ENCODE measurements at regions not wholly inside any gene's neighbourhood (a gene's known extent, or its start where the extent isn't known, plus 50 kb on each side); places are given as distances from the start of the nearest gene placed in this dataset.

GRCh38 chr10:112083472-112083871, 100.1 kb downstream of the GPAM start:
- Histone ChIP-seq H2AFZ (ENCODE audit: low read length) (no peak overlapping the region), H3K9ac (replicated peaks in 1 of 4; ENCODE audit: extremely low read depth in 1 of 4, low read depth in 3 of 4, low read length in 3 of 4) (no peak overlapping the region), H3K18ac (ENCODE audit: extremely low read depth, low read length) (no peak overlapping the region), H3K56ac (replicated peaks; ENCODE audit: insufficient read length, low read depth, low read length) (no peak overlapping the region), H4K8ac (ENCODE audit: extremely low read depth, insufficient read depth, low read length) (no peak overlapping the region), H3K4me2 (ENCODE audit: insufficient read depth in 1 of 2, low read depth in 2 of 2, low read length in 2 of 2) (no peak overlapping the region), H3K4me1 (replicated peaks in 1 of 4; ENCODE audit: control insufficient read depth in 3 of 4, insufficient read depth in 4 of 4, low read length in 3 of 4) (peaks cover 0 to 3% (median 1%) of the 10 kb centered on the region in 4 experiments; a peak in 1 of 7 replicates), H3K27me3 (replicated peaks in 1 of 4; ENCODE audit: control insufficient read depth in 3 of 4, extremely low read depth in 1 of 4, insufficient read depth in 3 of 4, low read length in 3 of 4) (no peaks in the 10 kb centered on the region), H4K91ac (replicated peaks; ENCODE audit: insufficient read length, low read length) (no peak overlapping the region), H3K27ac (ENCODE audit: low read depth, low read length) (no peak overlapping the region), H2BK120ac (replicated peaks; ENCODE audit: low read depth, low read length) (no peak overlapping the region), H4K5ac (ENCODE audit: insufficient read length, low read depth, low read length) (no peak overlapping the region), H3K4me3 (ENCODE audit: extremely low read depth in 1 of 4, insufficient read depth in 2 of 4, low read depth in 3 of 4, low read length in 4 of 4) (no peak overlapping the region), H3K79me2 (ENCODE audit: control insufficient read depth in 1 of 2, insufficient read depth in 2 of 2, low read length in 2 of 2) (no peaks in the 10 kb centered on the region), H2AK5ac (ENCODE audit: low read depth, low read length) (no peak overlapping the region), H2BK5ac (ENCODE audit: low read depth, low read length) (no peak overlapping the region), H3K79me1 (ENCODE audit: low read depth, low read length) (no peaks in the 10 kb centered on the region), H4K20me1 (replicated peaks in 1 of 2; ENCODE audit: control insufficient read depth in 1 of 2, insufficient read depth in 2 of 2, low read length in 2 of 2) (peaks cover 0 to 1% of the 10 kb centered on the region in 2 experiments), H3K36me3 (ENCODE audit: control insufficient read depth in 2 of 4, insufficient read depth in 4 of 4, low read length in 3 of 4) (no peaks in the 10 kb centered on the region), H3K4ac (replicated peaks; ENCODE audit: insufficient read length, low read depth, low read length) (no peak overlapping the region), H3K23ac (ENCODE audit: insufficient read length) (no peak overlapping the region), H2BK20ac (ENCODE audit: low read length) (no peak overlapping the region), H3K9me3 (ENCODE audit: insufficient read depth in 2 of 2, low read depth in 1 of 2, low read length in 1 of 2) (no peaks in the 10 kb centered on the region), H3K23me2 (ENCODE audit: low read depth, low read length) (no peaks in the 10 kb centered on the region), H2BK12ac (ENCODE audit: low read depth, low read length) (no peak overlapping the region), H2BK15ac (ENCODE audit: low read length) (no peak overlapping the region), H3K14ac (ENCODE audit: insufficient read length) (no peak overlapping the region)
- CTCF ChIA-PET (ENCODE audit: partially characterized antibody): interaction anchor here (1.4 kb wide), 1 partner anchor 22 kb away, joined by 4 read pairs; no protein-coding TSS in a partner anchor
- 93 to 100% methylated on average over 1 to 4 of the region's 4 CpGs for WGBS, 2 experiments (ENCODE audit: extremely low coverage in 1 of 2, insufficient coverage in 1 of 2, insufficient read length in 1 of 2, insufficient replicate concordance in 2 of 2, low coverage in 1 of 2, low lambda C conversion rate in 2 of 2, missing lambda C conversion rate in 1 of 2)
- POLR2A ChIA-PET (ENCODE audit: partially characterized antibody): no interaction called here
- TF ChIP-seq EZH2 (IDR thresholded peaks at IDR 0.05; ENCODE audit: low read depth, low read length, severe bottlenecking): no peak
- FAIRE-seq (no peak), DNase-seq (ENCODE audit: low read depth in 1 of 2, low spot score in 2 of 2) (no peak)

Measured in H1 (cell line).